GM12873 (cell line): ENCODE measurements at regions not wholly inside any gene's neighbourhood (a gene's known extent, or its start where the extent isn't known, plus 50 kb on each side); places are given as distances from the start of the nearest gene placed in this dataset.

Experiments used
- CTCF ChIP-seq: IDR thresholded peaks from 2 replicates; pipeline ENCODE4 v1.5.1; 2012; ENCODE audit warnings: low read depth, mild to moderate bottlenecking, moderate library complexity, low read length, control low read depth; ENCODE audit not compliant: insufficient read depth; ENCODE audit errors: missing control alignments

GRCh38 chr7:16091701-16092310, 329.5 kb downstream of the CRPPA start:
- no peak for TF ChIP-seq CTCF

- no peak for TF ChIP-seq CTCF
These were observed 331.5 kb downstream of the CRPPA start for GRCh38 chr7:16089801-16090200.

GRCh38 chr7:16089191-16089590, 332.1 kb downstream of the CRPPA start:
- no peak for TF ChIP-seq CTCF

- no peak for TF ChIP-seq CTCF
These were observed 334.6 kb downstream of the CRPPA start for GRCh38 chr7:16086743-16087142.

GRCh38 chr7:16084875-16085274, 336.5 kb downstream of the CRPPA start:
- no peak for TF ChIP-seq CTCF

- no peak for TF ChIP-seq CTCF
These were observed 337.0 kb downstream of the CRPPA start for GRCh38 chr7:16084370-16084769.

GRCh38 chr7:16083931-16084330, 337.4 kb downstream of the CRPPA start:
- no peak for TF ChIP-seq CTCF
